Brain microvascular endothelial cell (primary cell): ENCODE measurements at regions not wholly inside any gene's neighbourhood (a gene's known extent, or its start where the extent isn't known, plus 50 kb on each side); places are given as distances from the start of the nearest gene placed in this dataset.

Experiments
- DNase-seq: peaks from one replicate; pipeline ENCODE4 v3.0.0-alpha.2; 2020
- H3K27ac ChIP-seq: fragments of 250-450 bp; sonication (Bioruptor Pico); 2 replicates; pipeline ENCODE4 v1.5.1; 2020; ENCODE audit warnings: mild to moderate bottlenecking, moderate library complexity
- H3K27me3 ChIP-seq: fragments of 250-450 bp; sonication (Bioruptor Pico); replicated peaks from 2 replicates; pipeline ENCODE4 v1.5.1; 2020; ENCODE audit warnings: mild to moderate bottlenecking
- H3K36me3 ChIP-seq: fragments of 250-450 bp; sonication (Bioruptor Pico); replicated peaks from 2 replicates; pipeline ENCODE4 v1.5.1; 2020; ENCODE audit warnings: mild to moderate bottlenecking
- H3K4me3 ChIP-seq: 2 replicates; pipeline ENCODE4 v1.5.1; 2011; ENCODE audit warnings: low read depth, mild to moderate bottlenecking, control low read depth, low read length, moderate library complexity
- in situ Hi-C: cut with HindIII; loops from 2 replicates; pipeline ENCODE4 v1.10.0; 2017; ENCODE audit warnings: low sequenced_read_pairs, low pct_ligation_motif_present
- TF ChIP-seq, protein P1 (sequence below): IDR thresholded peaks from 2 replicates; pipeline ENCODE4 v1.5.1; 2011; ENCODE audit warnings: low read depth, mild to moderate bottlenecking, moderate library complexity, low read length, control low read depth, inconsistent platforms; ENCODE audit errors: missing control alignments

DNA sequence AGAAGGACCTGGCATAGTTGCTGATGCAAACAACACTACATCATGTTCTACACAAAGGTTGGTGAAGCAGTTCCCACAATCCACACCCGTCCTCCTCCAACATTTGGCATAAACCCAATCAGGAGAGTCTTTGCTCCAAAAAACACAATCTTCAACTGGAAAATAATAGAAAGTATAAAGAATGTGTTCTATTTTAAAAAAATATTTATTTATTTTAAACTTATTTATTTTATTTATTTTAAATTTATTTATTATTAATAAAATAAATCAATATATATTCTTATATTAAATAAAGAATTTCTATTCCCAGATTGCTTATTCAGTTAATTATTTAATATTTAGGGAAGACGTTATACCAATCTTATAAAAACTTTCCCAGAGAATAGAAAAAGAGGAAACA is 1753.7 kb upstream of the AGA start:
- Histone ChIP-seq H3K36me3 (no peaks in the 10 kb centered on the region), H3K27ac (no peak overlapping the region), H3K27me3 (no peaks in the 10 kb centered on the region), H3K4me3 (no peak overlapping the region)
- in situ Hi-C loops, result no loop called here
- TF ChIP-seq, protein P1, sequence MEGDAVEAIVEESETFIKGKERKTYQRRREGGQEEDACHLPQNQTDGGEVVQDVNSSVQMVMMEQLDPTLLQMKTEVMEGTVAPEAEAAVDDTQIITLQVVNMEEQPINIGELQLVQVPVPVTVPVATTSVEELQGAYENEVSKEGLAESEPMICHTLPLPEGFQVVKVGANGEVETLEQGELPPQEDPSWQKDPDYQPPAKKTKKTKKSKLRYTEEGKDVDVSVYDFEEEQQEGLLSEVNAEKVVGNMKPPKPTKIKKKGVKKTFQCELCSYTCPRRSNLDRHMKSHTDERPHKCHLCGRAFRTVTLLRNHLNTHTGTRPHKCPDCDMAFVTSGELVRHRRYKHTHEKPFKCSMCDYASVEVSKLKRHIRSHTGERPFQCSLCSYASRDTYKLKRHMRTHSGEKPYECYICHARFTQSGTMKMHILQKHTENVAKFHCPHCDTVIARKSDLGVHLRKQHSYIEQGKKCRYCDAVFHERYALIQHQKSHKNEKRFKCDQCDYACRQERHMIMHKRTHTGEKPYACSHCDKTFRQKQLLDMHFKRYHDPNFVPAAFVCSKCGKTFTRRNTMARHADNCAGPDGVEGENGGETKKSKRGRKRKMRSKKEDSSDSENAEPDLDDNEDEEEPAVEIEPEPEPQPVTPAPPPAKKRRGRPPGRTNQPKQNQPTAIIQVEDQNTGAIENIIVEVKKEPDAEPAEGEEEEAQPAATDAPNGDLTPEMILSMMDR, result no peak
- DNase-seq, result no peak

DNA sequence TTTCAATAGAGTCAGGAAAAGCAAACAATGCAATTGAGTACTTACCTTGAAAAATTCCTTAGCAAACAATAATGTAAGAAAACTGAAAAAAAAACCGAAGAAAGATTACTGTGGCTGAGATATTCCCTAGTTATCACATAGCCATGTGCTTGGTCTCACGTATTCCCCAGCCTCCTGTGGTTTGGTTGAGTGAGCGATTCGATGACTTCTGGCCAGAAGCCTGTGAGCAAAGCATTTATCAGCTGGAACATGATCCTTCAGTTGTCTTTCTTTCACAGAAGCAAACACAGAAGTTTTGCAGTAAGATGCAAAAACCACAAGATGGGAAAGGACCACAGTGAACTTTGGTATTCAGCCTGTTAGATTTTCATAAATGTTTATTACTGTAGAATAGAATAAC is 1754.3 kb upstream of the AGA start:
- no peaks in the 10 kb centered on the region for H3K27me3 ChIP-seq
- H3K27ac ChIP-seq, result no peak overlapping the region
- in situ Hi-C loops, result no loop called here

DNA sequence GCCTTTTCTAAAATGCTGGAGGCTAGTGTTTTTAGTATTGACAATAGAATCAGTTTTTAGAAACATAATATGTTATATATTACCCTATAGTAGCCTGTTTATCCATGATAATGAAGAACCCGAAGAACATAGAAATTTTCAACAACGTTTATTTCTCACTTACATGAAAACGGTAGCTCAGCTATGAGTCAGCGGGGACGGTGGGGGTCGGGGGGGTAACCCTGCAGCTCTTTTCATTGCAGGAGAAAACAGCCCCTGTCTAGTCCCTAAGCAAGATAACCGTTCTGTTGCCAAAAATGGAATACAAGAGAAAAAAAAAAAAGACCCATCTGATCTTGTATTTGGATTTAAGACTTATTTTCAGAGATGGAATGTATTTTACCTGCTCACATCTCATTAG is 1758.4 kb upstream of the AGA start:
- DNase-seq, result no peak
- Histone ChIP-seq H3K27ac (no peak overlapping the region), H3K36me3 (no peaks in the 10 kb centered on the region), H3K4me3 (no peak overlapping the region), H3K27me3 (no peaks in the 10 kb centered on the region)
- in situ Hi-C loops, result no loop called here
- TF ChIP-seq, protein P1, result no peak

More for the DNA sequence above, 1754.3 kb upstream of the AGA start:
- Histone ChIP-seq H3K4me3 (no peak overlapping the region), H3K36me3 (no peaks in the 10 kb centered on the region)
- DNase-seq, result peak; percentile 42
- TF ChIP-seq, protein P1, result no peak

DNA sequence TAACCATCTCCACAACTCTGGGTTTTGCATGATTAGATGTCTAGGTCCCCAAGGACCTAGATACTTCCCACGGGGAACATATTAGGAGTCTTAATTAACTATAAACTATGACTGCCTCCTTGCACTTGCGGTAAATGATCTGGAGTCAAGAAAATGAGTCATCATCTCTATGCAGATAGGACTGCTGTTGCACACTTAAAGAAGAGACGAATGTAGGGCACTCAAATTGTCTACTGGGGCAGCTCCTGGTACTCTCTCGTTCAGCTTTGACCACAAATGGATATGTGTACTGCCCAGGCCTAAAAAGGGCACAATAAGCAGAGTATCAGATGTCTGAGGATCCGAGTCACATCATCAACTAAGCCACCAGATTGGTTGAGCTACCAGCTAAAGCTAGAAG is 1783.4 kb upstream of the AGA start:
- Histone ChIP-seq H3K27me3 (no peaks in the 10 kb centered on the region), H3K4me3 (no peak overlapping the region), H3K27ac (no peak overlapping the region), H3K36me3 (no peaks in the 10 kb centered on the region)
- TF ChIP-seq, protein P1, result no peak
- in situ Hi-C loops, result no loop called here
- no peak for DNase-seq

DNA sequence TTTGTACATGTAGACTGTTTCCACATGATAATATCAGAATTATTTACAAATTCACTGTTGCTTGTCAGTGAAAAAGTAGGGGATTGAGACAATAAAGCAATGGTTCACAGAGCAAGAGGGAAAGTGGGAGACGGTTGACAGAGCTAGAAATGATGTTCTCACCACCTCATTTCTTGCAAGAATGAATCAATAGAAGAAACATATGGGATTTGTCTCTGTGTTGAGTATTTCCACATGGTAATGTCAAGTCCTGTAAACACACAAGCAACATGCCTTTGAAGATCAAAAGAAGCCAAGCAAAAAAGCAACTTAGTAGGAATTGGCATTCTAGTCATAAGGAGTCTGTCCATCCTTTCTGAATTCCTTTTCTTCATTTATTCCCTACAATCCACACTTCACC is 1806.6 kb upstream of the AGA start:
- Histone ChIP-seq H3K27ac (no peak overlapping the region), H3K27me3 (no peaks in the 10 kb centered on the region), H3K36me3 (no peaks in the 10 kb centered on the region), H3K4me3 (no peak overlapping the region)
- TF ChIP-seq, protein P1, result no peak
- no peak for DNase-seq
- in situ Hi-C loops, result no loop called here

DNA sequence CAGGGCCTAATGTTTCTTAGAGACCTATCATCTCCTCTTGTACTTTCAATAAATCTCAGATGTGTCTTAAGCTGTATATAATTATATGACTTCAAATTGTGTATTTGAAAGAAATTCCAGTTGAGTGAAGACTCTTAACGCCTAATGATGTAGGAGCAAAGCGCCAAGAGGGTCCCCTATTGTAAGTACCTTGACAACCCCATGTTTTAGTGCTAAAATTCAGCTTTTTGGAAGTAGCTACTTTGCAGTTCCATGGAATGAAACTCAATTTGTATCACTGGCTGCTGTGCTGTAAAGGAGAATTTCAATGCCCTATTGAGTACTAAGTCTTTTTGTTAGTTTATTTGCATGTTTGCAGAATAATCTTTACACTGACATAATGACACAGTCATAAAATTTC is 1826.6 kb upstream of the AGA start:
- H3K27me3 ChIP-seq, result no peaks in the 10 kb centered on the region
- TF ChIP-seq, protein P1, result no peak
- in situ Hi-C loops, result no loop called here

More for the DNA sequence above, 1826.6 kb upstream of the AGA start:
- DNase-seq, result no peak
- no peaks in the 10 kb centered on the region for H3K36me3 ChIP-seq
- H3K27ac ChIP-seq, result no peak overlapping the region
- H3K4me3 ChIP-seq, result no peak overlapping the region
